Adrenal gland (tissue), 9 donors: ENCODE measurements at regions not wholly inside any gene's neighbourhood (a gene's known extent, or its start where the extent isn't known, plus 50 kb on each side); places are given as distances from the start of the nearest gene placed in this dataset.

Experiments used
- DNase-seq, 7 donors: peaks; one replicate each; pipeline ENCODE4 v3.0.0-alpha.2; 2019 to 2020
- H3K27ac ChIP-seq, 5 donors: fragments of 200-600 bp; sonication (generic) in 4 of 5; 1 replicate in 3 of 5; 2 replicates in 2 of 5; pipeline versions ENCODE4 v1.5.1 to v1.8.0; 2016 to 2020; ENCODE audit warnings: mild to moderate bottlenecking in 1 of 5
- H3K27me3 ChIP-seq: fragments of 200-600 bp; 2 replicates; pipeline ENCODE4 v1.8.0; 2021
- H3K36me3 ChIP-seq, 2 donors: fragments of 200-600 bp; replicated peaks in 1 of 2; 1 replicate in 1 of 2; 2 replicates in 1 of 2; pipeline versions ENCODE4 v1.5.1 to v1.8.0; 2018 to 2022
- H3K4me1 ChIP-seq, 2 donors: fragments of 200-600 bp; replicated peaks in 1 of 2; 1 replicate in 1 of 2; 2 replicates in 1 of 2; pipeline versions ENCODE4 v1.5.1 to v1.8.0; 2018 to 2021
- H3K4me3 ChIP-seq, 4 donors: fragments of 200-600 bp; sonication (generic) in 3 of 4; one replicate each; pipeline ENCODE4 v1.5.1; 2016 to 2018
- H3K9me3 ChIP-seq, 3 donors: fragments of 200-600 bp; sonication (generic) in 1 of 3; replicated peaks in 1 of 3; 1 replicate in 2 of 3; 2 replicates in 1 of 3; pipeline versions ENCODE4 v1.5.1 to v1.8.0; 2016 to 2021
- CTCF ChIP-seq, 6 experiments: fragments of 450-650 bp in 4 of 6; fragments of 200-600 bp in 2 of 6; sonication (generic) in 1 of 6; IDR thresholded peaks; 1 replicate in 5 of 6; 2 replicates in 1 of 6; pipeline versions ENCODE4 v1.5.1 to v1.8.0; 2016 to 2021; ENCODE audit warnings: antibody characterized with exemption in 6 of 6, mild to moderate bottlenecking in 2 of 6, moderate library complexity in 1 of 6
- POLR2A ChIP-seq, 2 donors: fragments of 450-650 bp; IDR thresholded peaks; one replicate each; pipeline ENCODE4 v1.6.1; 2017; ENCODE audit warnings: antibody characterized with exemption in 2 of 2, mild to moderate bottlenecking in 2 of 2, moderate library complexity in 1 of 2
- WGBS, 4 donors: extraction: QIAGEN DNeasy Blood & Tissue Kit in 2 of 4; methylation state at CpG; one replicate each; pipeline versions ENCODE4 v1.1.5 to v1.1.7; 2013 to 2017; 5-methylcytosine and 5-hydroxymethylcytosine counted together
- intact Hi-C, 2 donors: fragments of 100-400 bp; cut with DNase I; formaldehyde crosslinking; loops; one replicate each; pipeline versions ENCODE4 v1.14.1 to v1.15.0; 2022 to 2023
- donor health status: healthy with polysubstance abuse.
- donor health status: Bipolar disorder and iron deficiency.
- donor health status: DM: yes; HTN: yes; CAD: no.
- donor health status: DM: no; HTN: no; CAD: no.
- donor health status: DM: no; HTN: no; CAD: no.

GRCh38 chr13:95437561-95437960, 115.0 kb upstream of the CLDN10 start:
- WGBS, 4 donors = 75 to 87% (median 79%) methylated on average over 7 of the region's 7 CpGs
- TF ChIP-seq POLR2A (IDR thresholded peaks at IDR 0.05) (no peak), CTCF (IDR thresholded peaks at IDR 0.05) (no peak)

GRCh38 chr13:95438297-95438696, 114.2 kb upstream of the CLDN10 start:
- Histone ChIP-seq H3K9me3 (no peaks in the 10 kb centered on the region), H3K4me1 (no peaks in the 10 kb centered on the region), H3K4me3 (no peak overlapping the region), H3K27ac (no peak overlapping the region), H3K36me3 (no peaks in the 10 kb centered on the region), H3K27me3 (no peaks in the 10 kb centered on the region)
- TF ChIP-seq CTCF (IDR thresholded peaks at IDR 0.05) = no peak
- no peak for TF ChIP-seq POLR2A (IDR thresholded peaks at IDR 0.05)
- WGBS, 4 donors = 18 to 35% (median 24%) methylated on average over 1 of the region's 1 CpG
- intact Hi-C loops = no loop called here
- no peak for DNase-seq

More at GRCh38 chr13:95437561-95437960, 115.0 kb upstream of the CLDN10 start:
- Histone ChIP-seq H3K4me3 (no peak overlapping the region), H3K27ac (no peak overlapping the region), H3K9me3 (no peaks in the 10 kb centered on the region), H3K4me1 (no peaks in the 10 kb centered on the region), H3K27me3 (no peaks in the 10 kb centered on the region), H3K36me3 (no peaks in the 10 kb centered on the region)
- DNase-seq = peak in 4 of 7 donors; percentile 16 to 29 (median 17)
- intact Hi-C loops = no loop called here

- H3K36me3 ChIP-seq = no peaks in the 10 kb centered on the region
- no peaks in the 10 kb centered on the region for H3K9me3 ChIP-seq
- H3K4me3 ChIP-seq = no peak overlapping the region
- H3K4me1 ChIP-seq = no peaks in the 10 kb centered on the region
- no peak overlapping the region for H3K27ac ChIP-seq
- no peak for DNase-seq
- intact Hi-C loops = no loop called here
- no peak for TF ChIP-seq POLR2A (IDR thresholded peaks at IDR 0.05)
- no peak for TF ChIP-seq CTCF (IDR thresholded peaks at IDR 0.05)
- 85 to 90% (median 87%) methylated on average over 7 of the region's 7 CpGs for WGBS, 4 donors
- H3K27me3 ChIP-seq = no peaks in the 10 kb centered on the region
Measured at GRCh38 chr13:95440441-95441088, 112.0 kb upstream of the CLDN10 start.

- intact Hi-C loops = no loop called here
- DNase-seq = no peak
- 89 to 95% (median 92%) methylated on average over 3 of the region's 3 CpGs for WGBS, 4 donors
Measured at GRCh38 chr13:95441326-95441725, 111.2 kb upstream of the CLDN10 start.

More at GRCh38 chr13:95441326-95441725, 111.2 kb upstream of the CLDN10 start:
- Histone ChIP-seq H3K36me3 (no peaks in the 10 kb centered on the region), H3K4me1 (no peaks in the 10 kb centered on the region), H3K4me3 (no peak overlapping the region), H3K27ac (no peak overlapping the region), H3K27me3 (no peaks in the 10 kb centered on the region), H3K9me3 (no peaks in the 10 kb centered on the region)
- no peak for TF ChIP-seq POLR2A (IDR thresholded peaks at IDR 0.05)
- TF ChIP-seq CTCF (IDR thresholded peaks at IDR 0.05) = no peak
